Activated CD4-positive, alpha-beta T cell treated with anti-CD3 and anti-CD28 coated beads, Interleukin-2, amount 10 ng/mL, durations not matched to agents 7 days and 5 days (primary cell): ENCODE measurements at regions not wholly inside any gene's neighbourhood (a gene's known extent, or its start where the extent isn't known, plus 50 kb on each side); places are given as distances from the start of the nearest gene placed in this dataset.

Experiments
- CTCF ChIA-PET: fragments of 350-600 bp; sonication (Branson Sonifier 250); formaldehyde crosslinking; loops from one replicate; lab custom pipeline; 2021; ENCODE audit warnings: antibody characterized with exemption; lab: Charles Lee
- POLR2A ChIA-PET: fragments of 350-600 bp; sonication (Branson Sonifier 250); formaldehyde crosslinking; loops from one replicate; lab custom pipeline; 2021; ENCODE audit warnings: antibody characterized with exemption; lab: Charles Lee
- DNase-seq: peaks from one replicate; pipeline ENCODE4 v3.0.0-alpha.2; 2020
- H3K27ac Mint-ChIP-seq: one replicate; pipeline ENCODE4 v1.8.0; 2021; ENCODE audit warnings: mild to moderate bottlenecking, moderate library complexity, mixed read lengths
- H3K27me3 Mint-ChIP-seq: one replicate; pipeline ENCODE4 v1.8.0; 2021; ENCODE audit warnings: mixed read lengths
- H3K36me3 Mint-ChIP-seq: one replicate; pipeline ENCODE4 v1.8.0; 2021; ENCODE audit warnings: low read depth, mixed read lengths
- H3K4me1 Mint-ChIP-seq: one replicate; pipeline ENCODE4 v1.8.0; 2021; ENCODE audit warnings: mixed read lengths
- H3K4me3 Mint-ChIP-seq: one replicate; pipeline ENCODE4 v1.8.0; 2021; ENCODE audit warnings: mild to moderate bottlenecking, moderate library complexity, mixed read lengths
- H3K9me3 Mint-ChIP-seq: one replicate; pipeline ENCODE4 v1.8.0; 2021; ENCODE audit warnings: mixed read lengths

DNA sequence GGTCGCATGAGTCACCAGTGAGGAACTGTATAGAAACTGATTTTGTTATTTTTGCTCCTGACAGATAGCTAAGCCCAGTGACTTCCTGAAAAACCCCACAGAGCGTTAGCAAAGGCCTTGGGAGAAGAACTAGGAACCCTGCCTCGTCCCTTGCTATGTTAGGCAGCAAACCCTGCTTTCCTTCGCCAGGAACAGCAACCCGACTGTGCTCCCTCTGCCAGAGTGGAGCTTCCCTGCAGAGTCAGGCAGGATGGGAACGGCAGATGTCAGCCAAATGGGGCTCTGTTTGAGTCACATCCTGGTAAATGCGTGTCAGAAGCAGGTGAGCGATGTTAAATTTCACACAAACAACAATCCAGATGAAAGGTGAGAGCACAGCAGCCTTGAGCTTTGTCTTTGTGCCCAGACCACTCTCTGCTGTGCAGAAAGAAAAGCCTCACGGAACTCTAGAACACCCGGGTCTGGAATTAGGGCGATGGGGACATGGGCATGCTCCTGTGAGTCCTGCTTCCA, 186.6 kb downstream of the ADAMTS15 start:
- CTCF ChIA-PET: no interaction called here
- H3K36me3 Mint-ChIP-seq: no peaks in the 10 kb centered on the region
- DNase-seq: peak; percentile 14
- H3K4me3 Mint-ChIP-seq: no peak overlapping the region
- no peaks in the 10 kb centered on the region for H3K27me3 Mint-ChIP-seq
- no peaks in the 10 kb centered on the region for H3K9me3 Mint-ChIP-seq
- H3K4me1 Mint-ChIP-seq: peaks cover 31% of the 10 kb centered on the region
- POLR2A ChIA-PET: no interaction called here
- H3K27ac Mint-ChIP-seq: peak overlapping the region; percentile 25

GRCh38 chr11:130635937-130636630, 187.6 kb downstream of the ADAMTS15 start:
- no peaks in the 10 kb centered on the region for H3K9me3 Mint-ChIP-seq
- H3K4me3 Mint-ChIP-seq: no peak overlapping the region
- H3K27ac Mint-ChIP-seq: no peak overlapping the region
- peaks cover 30% of the 10 kb centered on the region for H3K4me1 Mint-ChIP-seq
- H3K27me3 Mint-ChIP-seq: no peaks in the 10 kb centered on the region
- no peaks in the 10 kb centered on the region for H3K36me3 Mint-ChIP-seq
- ChIA-PET POLR2A (no interaction called here), CTCF (interaction anchor here (0.7 kb wide), 1 partner anchor 1805 kb away, joined by 4 read pairs; no protein-coding TSS in a partner anchor)
- DNase-seq: no peak

DNA sequence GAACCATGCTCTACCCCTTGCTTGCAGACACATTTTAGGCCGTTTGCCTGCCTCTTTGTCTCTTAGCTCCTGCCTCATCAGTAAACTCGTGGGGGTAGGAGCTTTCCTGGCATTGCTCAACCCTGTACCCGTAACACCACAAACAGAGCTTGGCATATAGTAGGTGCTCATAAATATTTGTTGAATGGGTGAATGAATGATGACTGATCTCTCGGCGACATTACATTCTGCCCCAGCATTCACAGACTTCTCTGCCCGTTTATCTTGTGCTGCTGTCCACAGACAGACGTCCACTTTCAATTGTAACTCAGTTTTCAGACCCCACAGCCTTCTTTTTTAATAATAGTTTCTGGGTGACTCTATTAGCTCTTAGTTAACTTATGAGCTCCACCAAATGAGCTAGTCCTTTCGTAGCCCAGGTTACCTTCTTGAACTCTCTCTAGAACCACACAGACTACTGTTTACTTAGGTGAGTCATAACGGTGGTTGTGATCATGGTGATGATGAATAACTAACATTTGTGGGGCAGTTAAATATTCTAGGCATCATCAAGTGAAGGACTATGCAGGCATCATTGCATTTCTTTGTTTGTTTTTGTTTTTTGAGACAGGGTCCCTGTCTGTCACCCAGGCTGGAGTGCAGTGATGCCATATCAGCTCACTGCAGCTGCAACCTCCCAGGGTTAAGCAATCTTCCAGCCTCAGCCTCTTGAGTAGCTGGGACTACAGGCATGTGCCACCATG, 188.4 kb downstream of the ADAMTS15 start:
- CTCF ChIA-PET: interaction anchor here (0.6 kb wide), 1 partner anchor 9 kb away, joined by 3 read pairs; no protein-coding TSS in a partner anchor
- H3K9me3 Mint-ChIP-seq: no peaks in the 10 kb centered on the region
- DNase-seq: no peak
- H3K4me3 Mint-ChIP-seq: no peak overlapping the region
- POLR2A ChIA-PET: no interaction called here
- peaks cover 26% of the 10 kb centered on the region for H3K4me1 Mint-ChIP-seq
- H3K27ac Mint-ChIP-seq: no peak overlapping the region
- H3K36me3 Mint-ChIP-seq: no peaks in the 10 kb centered on the region
- no peaks in the 10 kb centered on the region for H3K27me3 Mint-ChIP-seq

DNA sequence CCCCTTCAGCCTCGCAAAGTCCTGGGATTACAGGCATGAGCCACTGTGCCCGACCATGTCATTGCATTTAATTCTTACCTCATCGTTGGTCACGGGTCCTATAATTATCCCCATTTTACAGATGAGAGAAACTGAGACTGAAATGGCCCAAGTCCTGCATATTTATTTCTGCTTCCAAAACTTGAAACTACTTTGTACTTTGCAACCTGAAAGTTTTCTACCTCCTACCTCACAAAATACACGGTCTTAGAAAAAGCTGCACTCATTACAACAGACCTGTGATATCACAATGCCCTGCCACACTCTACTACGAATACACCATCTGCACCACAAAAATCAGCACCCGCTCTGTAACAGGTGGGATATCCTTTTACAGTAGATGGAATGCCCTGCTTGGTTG, 189.1 kb downstream of the ADAMTS15 start:
- Mint-ChIP-seq H3K9me3 (no peaks in the 10 kb centered on the region), H3K4me1 (peaks cover 24% of the 10 kb centered on the region), H3K4me3 (no peak overlapping the region), H3K27ac (no peak overlapping the region), H3K36me3 (no peaks in the 10 kb centered on the region), H3K27me3 (no peaks in the 10 kb centered on the region)
- ChIA-PET CTCF (no interaction called here), POLR2A (no interaction called here)
- no peak for DNase-seq

DNA sequence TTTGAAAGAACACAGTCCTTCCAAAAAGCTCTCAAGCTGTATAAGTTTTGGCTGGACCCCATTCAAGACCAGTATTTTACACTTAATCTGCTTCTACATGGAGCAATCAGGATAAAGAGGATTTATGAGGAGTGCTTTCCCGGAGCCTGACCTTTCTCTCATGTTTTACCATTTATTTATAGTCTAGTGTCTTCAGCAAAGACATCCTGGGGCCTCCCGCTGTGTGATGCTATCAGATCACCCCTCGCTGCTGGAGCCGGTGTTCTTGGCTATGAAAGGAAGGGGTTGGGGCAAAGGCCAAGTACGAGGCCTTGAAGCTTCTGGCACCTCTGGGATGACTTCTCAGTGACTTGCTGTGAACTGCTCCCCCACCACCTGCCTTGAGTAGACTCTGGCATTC, 189.6 kb downstream of the ADAMTS15 start:
- H3K9me3 Mint-ChIP-seq: no peaks in the 10 kb centered on the region
- no peaks in the 10 kb centered on the region for H3K27me3 Mint-ChIP-seq
- H3K4me3 Mint-ChIP-seq: no peak overlapping the region
- POLR2A ChIA-PET: no interaction called here
- no peak for DNase-seq
- H3K36me3 Mint-ChIP-seq: no peaks in the 10 kb centered on the region
- no peak overlapping the region for H3K27ac Mint-ChIP-seq
- peaks cover 24% of the 10 kb centered on the region for H3K4me1 Mint-ChIP-seq
- CTCF ChIA-PET: no interaction called here

GRCh38 chr11:130638624-130639023, 190.2 kb downstream of the ADAMTS15 start:
- H3K36me3 Mint-ChIP-seq: no peaks in the 10 kb centered on the region
- H3K27me3 Mint-ChIP-seq: no peaks in the 10 kb centered on the region
- POLR2A ChIA-PET: no interaction called here
- no peak overlapping the region for H3K27ac Mint-ChIP-seq
- no peak for DNase-seq
- peaks cover 21% of the 10 kb centered on the region for H3K4me1 Mint-ChIP-seq
- H3K4me3 Mint-ChIP-seq: no peak overlapping the region
- H3K9me3 Mint-ChIP-seq: no peaks in the 10 kb centered on the region
- CTCF ChIA-PET: no interaction called here

GRCh38 chr11:130639369-130639768, 190.9 kb downstream of the ADAMTS15 start:
- CTCF ChIA-PET: no interaction called here
- H3K9me3 Mint-ChIP-seq: no peaks in the 10 kb centered on the region
- DNase-seq: no peak
- no peak overlapping the region for H3K27ac Mint-ChIP-seq
- POLR2A ChIA-PET: no interaction called here
- H3K4me3 Mint-ChIP-seq: no peak overlapping the region
- H3K36me3 Mint-ChIP-seq: no peaks in the 10 kb centered on the region
- peaks cover 15% of the 10 kb centered on the region for H3K4me1 Mint-ChIP-seq
- no peaks in the 10 kb centered on the region for H3K27me3 Mint-ChIP-seq

- peaks cover 8% of the 10 kb centered on the region for H3K4me1 Mint-ChIP-seq
- H3K4me3 Mint-ChIP-seq: no peak overlapping the region
- no peaks in the 10 kb centered on the region for H3K27me3 Mint-ChIP-seq
- no peak overlapping the region for H3K27ac Mint-ChIP-seq
- no peaks in the 10 kb centered on the region for H3K36me3 Mint-ChIP-seq
- CTCF ChIA-PET: no interaction called here
- POLR2A ChIA-PET: no interaction called here
- H3K9me3 Mint-ChIP-seq: no peaks in the 10 kb centered on the region
- DNase-seq: no peak
Measured at GRCh38 chr11:130640526-130640925, 192.1 kb downstream of the ADAMTS15 start.

GRCh38 chr11:130641876-130642275, 193.4 kb downstream of the ADAMTS15 start:
- no peak overlapping the region for H3K27ac Mint-ChIP-seq
- H3K27me3 Mint-ChIP-seq: no peaks in the 10 kb centered on the region
- H3K4me3 Mint-ChIP-seq: no peak overlapping the region
- ChIA-PET CTCF (no interaction called here), POLR2A (no interaction called here)
- H3K36me3 Mint-ChIP-seq: no peaks in the 10 kb centered on the region
- H3K9me3 Mint-ChIP-seq: no peaks in the 10 kb centered on the region
- no peak for DNase-seq
- H3K4me1 Mint-ChIP-seq: peaks cover 2% of the 10 kb centered on the region

GRCh38 chr11:130642994-130643393, 194.5 kb downstream of the ADAMTS15 start:
- Mint-ChIP-seq H3K27ac (no peak overlapping the region), H3K9me3 (no peaks in the 10 kb centered on the region), H3K27me3 (no peaks in the 10 kb centered on the region), H3K4me1 (no peaks in the 10 kb centered on the region), H3K36me3 (no peaks in the 10 kb centered on the region), H3K4me3 (no peak overlapping the region)
- ChIA-PET CTCF (no interaction called here), POLR2A (no interaction called here)
- no peak for DNase-seq

DNA sequence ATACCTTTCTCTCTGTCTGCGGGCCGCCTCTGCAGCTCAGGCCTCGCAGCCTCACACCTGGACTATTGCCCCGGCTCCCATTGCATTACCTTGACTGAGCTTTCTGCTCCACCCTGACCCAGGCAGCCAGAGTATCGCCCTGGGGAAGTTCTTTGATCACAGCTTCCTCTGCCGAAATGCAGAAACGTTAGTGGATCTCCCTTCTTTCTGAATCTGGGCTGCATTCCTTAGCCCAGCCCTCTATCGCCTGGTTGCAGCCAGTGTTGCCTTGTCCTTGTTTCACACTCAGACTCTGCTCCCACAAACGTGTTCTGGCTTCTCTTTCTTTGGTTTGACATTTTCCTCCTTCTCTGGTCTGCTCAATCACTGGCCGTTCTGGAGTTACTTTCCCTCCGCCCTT, 195.7 kb downstream of the ADAMTS15 start:
- H3K4me3 Mint-ChIP-seq: no peak overlapping the region
- DNase-seq: no peak
- H3K27me3 Mint-ChIP-seq: no peaks in the 10 kb centered on the region
- ChIA-PET POLR2A (no interaction called here), CTCF (no interaction called here)
- H3K27ac Mint-ChIP-seq: no peak overlapping the region
- no peaks in the 10 kb centered on the region for H3K4me1 Mint-ChIP-seq
- no peaks in the 10 kb centered on the region for H3K9me3 Mint-ChIP-seq
- no peaks in the 10 kb centered on the region for H3K36me3 Mint-ChIP-seq

DNA sequence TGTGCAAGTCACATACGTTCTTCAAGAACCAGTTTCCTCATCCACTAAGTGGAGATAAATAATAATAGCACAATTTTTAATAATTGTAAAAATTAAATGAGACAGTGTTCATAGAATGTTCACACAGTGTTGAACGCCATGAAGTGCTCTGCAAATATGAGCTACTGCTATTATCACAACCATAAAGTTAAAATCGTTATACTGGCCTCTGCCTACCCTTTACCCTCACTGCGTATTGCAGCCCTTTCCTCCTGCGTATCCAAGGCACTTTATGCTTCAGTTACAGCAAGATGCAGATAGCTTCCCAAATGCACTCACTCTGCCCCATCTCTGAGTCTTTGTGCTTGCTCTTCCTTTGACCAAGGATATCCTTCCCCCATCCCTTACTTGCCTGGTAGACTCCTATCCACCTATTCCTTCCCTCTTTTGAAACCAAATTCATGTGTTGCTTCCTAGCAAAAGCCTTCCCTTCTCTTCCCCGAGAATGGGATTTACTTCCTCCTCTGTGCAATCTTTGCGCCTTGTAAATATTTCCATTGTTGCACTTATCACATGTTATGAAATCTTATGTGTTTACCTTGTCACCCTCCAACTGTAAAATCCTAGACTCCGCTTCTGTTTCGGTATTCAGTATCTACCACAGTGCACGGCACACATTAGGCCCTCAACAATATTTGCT, 196.9 kb downstream of the ADAMTS15 start:
- CTCF ChIA-PET: no interaction called here
- Mint-ChIP-seq H3K4me3 (no peak overlapping the region), H3K27ac (no peak overlapping the region), H3K9me3 (no peaks in the 10 kb centered on the region), H3K36me3 (no peaks in the 10 kb centered on the region), H3K27me3 (no peaks in the 10 kb centered on the region), H3K4me1 (no peaks in the 10 kb centered on the region)
- POLR2A ChIA-PET: no interaction called here
- DNase-seq: no peak

GRCh38 chr11:130645843-130646197, 197.4 kb downstream of the ADAMTS15 start:
- Mint-ChIP-seq H3K27me3 (no peaks in the 10 kb centered on the region), H3K9me3 (no peaks in the 10 kb centered on the region), H3K36me3 (no peaks in the 10 kb centered on the region), H3K4me1 (no peaks in the 10 kb centered on the region), H3K4me3 (no peak overlapping the region), H3K27ac (no peak overlapping the region)
- ChIA-PET POLR2A (no interaction called here), CTCF (interaction anchor here (0.7 kb wide), 1 partner anchor 9 kb away, joined by 3 read pairs; no protein-coding TSS in a partner anchor)
- DNase-seq: no peak
